GM12892 (cell line): ENCODE measurements at regions not wholly inside any gene's neighbourhood (a gene's known extent, or its start where the extent isn't known, plus 50 kb on each side); places are given as distances from the start of the nearest gene placed in this dataset.

Experiments used
- POLR2A ChIP-seq: IDR thresholded peaks from 2 replicates; pipeline ENCODE4 v1.6.1; 2011; ENCODE audit warnings: low read depth, low read length, control low read depth
- POLR2AphosphoS5 ChIP-seq: IDR thresholded peaks from 2 replicates; pipeline ENCODE4 v1.6.1; 2011; ENCODE audit warnings: low read depth, low read length, control low read depth

GRCh38 chr11:130533113-130533798 lies 84.8 kb downstream of the ADAMTS15 start:
- TF ChIP-seq POLR2A, result no peak
- TF ChIP-seq POLR2AphosphoS5, result no peak
